ENCODE measurements at regions not wholly inside any gene's neighbourhood (a gene's known extent, or its start where the extent isn't known, plus 50 kb on each side); places are given as distances from the start of the nearest gene placed in this dataset.
"Not testable (repeated sequence)": the region's sequence is repeated elsewhere in the genome, so short reads cannot be mapped to it uniquely, and the experiment has no call there.

DNA sequence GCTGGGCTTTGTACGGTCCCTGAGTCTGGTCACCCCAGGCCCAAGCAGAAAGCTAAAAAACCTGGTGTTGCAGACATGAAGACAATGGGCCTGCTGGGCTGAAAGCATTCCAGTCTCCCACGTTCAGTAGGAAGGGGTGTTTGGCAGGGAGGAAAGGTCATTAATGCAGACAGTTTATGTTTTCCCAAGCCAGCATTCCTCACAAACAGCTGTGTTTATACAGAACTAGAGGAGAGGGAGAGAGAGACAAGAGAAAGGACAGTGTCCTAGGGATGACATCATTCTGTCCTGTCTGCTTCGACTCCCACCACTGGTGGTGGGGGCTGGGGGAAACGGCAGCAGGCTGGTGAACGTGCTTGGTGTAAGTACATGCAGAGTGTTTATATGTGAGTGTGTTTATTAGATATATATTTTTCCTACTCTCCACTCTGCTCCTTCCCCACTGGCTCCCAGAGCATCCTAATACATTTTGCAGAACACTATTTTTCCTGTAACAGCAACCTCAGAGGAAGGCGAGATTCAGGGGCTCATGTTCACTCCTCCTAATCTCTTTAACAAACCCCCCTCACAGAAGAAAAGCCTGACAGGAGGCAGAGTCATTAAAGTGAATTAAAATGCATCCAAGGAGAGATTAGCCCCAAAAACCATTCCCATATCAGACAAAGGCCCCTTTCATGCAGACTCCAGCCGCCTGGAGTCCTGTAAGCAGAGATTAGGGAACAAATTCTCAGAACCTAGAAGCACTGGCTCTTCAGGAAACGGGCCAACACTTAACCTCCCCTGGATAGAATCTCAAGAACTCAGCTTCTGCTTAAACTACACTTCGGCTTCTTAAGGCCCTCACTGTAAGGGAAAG, 380.4 kb downstream of the TNS1 start:
- no peak for DNase-seq

DNA sequence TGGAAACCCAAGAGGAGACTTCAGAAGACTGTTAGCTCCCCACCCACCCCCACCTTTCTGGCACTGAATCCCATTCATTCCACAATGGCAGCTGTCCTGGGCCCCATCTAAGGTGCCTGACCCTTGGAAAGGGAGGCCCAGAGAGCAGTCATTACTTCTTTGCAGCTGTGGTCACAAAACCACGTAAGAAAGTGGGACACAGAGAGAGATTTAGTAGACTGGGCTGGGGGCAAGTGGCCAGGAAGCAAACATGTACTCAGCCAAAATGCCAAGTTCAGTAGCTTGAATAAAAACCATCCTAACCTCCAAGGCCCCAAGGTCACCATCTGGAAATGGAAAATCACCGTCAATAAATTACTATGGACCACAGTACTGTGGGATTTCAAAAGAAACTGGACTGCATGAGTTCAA, 381.4 kb downstream of the TNS1 start:
- DNase-seq, result no peak

DNA sequence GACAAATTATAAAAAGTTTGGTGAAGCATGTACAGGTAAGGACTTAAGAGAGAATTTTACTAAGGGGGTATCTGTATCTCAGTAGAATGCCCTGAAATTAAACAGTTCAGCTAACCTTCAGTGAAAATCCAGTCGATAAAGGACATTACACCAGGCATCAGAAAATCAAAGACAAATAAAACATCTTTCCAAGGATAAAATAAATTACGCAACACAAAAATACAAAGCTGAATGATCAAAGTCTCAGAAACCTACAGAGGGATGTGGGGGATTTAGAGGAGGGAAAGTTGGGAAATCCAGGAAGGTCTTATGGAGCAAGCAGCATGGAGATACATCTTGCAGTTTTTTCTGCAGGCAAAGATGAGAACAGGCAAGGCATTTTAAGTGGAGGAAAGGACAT, 384.1 kb downstream of the TNS1 start:
- DNase-seq, result no peak

DNA sequence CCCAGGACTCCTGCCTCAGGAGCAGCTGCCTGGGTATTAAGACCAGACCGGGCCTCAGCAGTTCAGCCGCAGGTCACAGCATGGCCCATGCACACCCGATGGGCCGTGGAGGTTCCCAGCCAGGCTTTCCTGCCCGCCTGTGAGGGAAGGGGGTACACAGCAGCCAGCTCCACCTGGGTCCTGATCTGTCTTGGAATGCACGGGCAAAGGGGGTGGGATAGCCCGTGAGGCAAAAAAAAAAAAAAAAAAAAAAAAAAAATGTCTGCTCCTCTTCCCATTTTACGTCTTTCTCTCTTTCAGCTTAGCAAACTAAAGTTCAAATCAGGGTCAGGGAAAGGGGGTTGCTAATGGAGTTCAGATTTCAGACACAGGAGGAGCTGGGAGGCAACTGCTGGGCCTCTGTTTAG, 385.2 kb downstream of the TNS1 start:
- no peak for DNase-seq

DNA sequence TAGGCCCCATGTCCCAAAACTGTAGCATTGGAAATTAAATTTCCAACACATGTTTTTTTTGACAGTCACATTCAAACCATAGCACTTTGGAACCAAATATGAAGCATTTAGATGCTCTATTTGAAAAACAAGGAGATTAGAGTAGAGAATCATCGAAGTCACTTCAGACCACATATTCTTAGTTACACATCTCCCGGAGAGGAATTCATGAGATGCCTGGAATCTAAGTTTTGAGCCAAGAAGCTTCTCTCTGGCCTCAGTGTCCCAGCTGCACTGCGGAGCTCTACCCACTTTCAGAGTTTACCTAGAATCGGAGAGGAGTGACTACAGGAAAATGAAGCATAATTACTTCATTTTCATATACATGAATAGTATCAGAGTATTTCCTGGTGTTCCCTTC, 385.9 kb downstream of the TNS1 start:
- no peak for DNase-seq

DNA sequence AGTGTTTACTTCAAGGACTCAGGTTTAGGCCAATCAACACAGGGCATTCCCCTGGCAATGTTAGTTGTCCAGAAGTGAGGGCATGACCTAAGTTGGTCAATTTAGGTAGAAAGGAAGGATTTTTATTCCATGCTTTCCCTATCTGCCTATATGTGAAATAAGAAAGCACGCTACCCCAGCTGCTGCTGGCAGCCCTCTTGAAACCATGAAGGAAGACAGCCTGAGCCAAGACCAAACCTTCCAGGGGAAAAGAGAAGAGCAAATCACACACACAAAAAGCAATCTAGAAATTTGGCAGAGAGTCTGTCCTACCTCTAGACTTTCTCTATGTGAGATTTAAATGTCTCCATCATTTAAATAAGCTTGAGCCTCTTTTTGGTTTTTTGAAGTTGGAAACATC, 387.6 kb downstream of the TNS1 start:
- DNase-seq, result no peak

DNA sequence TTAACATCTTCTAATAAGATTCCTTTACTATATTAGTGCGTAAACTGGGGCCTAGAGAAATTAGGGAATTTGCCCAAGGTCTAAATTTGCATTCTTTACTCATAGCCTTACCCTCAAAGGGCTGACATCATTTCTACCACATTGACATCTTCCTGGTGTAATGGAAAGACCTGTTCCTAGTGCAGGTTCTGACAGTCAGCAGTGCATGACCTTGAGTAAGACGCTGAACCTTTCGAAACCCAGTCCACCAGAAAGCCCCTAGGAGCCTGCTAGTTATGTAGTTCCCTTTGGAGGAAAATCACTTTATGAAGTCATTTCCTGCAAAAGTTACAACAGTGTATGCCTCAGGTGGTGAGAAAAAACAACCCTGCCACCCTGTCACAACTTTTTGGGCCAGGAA, 388.3 kb downstream of the TNS1 start:
- no peak for DNase-seq

DNA sequence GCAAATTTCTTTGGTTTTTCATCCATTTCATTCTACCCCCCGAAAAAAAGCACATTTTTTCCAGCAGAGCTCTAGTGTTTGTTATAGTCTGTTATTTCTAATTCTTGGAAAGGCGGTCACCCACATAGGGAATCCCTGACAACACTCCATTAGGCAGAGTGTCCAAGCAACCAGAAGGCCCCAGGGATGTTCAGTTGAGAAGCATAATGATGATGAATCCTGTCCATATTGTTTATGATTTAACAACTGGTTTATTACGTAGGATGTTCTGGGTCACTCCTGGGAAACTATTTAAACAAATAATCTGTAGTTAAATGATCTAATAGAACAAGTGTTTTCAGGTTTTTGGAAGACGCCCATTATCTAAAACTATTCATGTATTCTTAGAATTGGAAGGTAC, 388.7 kb downstream of the TNS1 start:
- no peak for DNase-seq

DNA sequence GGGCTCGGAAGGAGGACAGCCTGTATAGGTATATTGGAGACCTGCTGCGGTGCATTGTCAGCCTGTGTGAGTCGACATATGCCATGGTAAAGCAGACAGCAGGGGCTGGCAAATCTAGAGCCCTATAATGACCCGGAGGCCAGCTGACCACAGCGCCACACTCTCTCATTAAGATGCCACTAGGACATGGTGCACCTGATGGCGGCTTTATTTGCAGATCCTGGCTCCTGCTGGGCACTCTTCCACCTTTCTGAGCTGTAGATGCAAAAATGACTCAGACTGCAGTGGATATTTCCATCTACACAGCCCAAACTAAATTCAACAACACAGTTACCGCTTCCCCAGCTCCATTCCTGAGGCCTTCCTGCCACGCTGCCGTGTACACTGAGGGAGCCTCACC, 389.9 kb downstream of the TNS1 start:
- no peak for DNase-seq

DNA sequence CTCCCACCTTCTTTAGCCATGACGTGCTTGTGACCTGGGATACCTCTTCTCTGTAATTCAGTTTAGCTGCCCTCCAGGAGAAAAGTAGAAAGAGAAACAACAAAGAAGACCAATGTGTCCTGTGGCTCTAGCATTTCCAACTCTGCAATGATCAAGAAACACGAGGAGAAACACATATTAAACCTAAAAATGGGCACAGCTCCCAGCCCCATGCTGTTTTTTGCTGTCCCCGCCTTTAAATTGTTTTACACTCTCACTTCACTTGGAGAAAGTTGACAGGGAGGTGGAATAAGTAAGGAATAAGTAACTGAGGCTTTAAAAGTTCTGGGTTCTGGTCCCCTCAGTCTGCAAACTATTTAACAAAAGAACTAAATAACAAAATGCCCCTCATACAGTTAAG, 390.6 kb downstream of the TNS1 start:
- no peak for DNase-seq

DNA sequence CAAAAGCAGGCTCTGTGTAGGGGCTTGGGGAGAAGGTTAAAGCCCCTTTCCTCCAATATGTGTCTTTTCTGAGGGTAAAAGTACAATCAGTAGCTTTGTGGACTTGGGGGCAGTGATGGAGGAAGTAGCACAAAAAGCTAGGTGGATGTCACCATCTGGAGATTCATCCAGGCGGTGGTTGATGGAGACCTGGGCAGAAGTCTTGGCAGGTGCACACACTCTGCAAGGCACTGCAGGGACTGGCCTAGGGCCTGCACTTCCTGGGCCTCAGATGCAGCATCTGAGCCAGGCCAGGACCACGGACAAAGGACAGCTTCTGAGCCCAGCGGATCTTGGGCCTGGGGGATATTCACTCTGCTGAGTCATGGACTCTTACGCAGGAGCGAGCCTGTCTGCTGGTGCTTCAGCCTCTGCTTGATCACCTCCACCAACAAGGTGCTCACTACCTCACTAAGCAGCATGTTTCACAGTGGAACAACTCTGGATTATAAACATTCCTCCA, 391.1 kb downstream of the TNS1 start:
- DNase-seq, result no peak

DNA sequence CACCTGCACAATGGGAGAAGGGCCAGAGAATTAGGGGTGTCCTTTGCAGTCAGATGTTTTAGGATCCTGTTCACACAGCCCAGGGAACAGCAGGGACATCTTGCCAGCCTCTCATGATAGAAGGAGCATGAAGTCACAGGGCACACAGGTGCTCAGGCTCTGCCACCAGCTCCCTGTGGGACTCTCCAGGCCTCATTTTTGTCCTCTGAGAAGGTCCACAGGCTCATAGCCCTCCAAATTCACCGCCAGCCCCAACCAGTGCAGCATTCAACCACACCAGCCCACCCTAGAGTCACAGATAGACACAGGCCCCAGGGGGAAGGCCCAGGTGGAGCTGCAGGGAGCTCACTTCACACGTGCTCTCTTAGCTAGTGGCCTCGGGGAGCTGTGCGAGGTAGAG, 391.7 kb downstream of the TNS1 start:
- no peak for DNase-seq

DNA sequence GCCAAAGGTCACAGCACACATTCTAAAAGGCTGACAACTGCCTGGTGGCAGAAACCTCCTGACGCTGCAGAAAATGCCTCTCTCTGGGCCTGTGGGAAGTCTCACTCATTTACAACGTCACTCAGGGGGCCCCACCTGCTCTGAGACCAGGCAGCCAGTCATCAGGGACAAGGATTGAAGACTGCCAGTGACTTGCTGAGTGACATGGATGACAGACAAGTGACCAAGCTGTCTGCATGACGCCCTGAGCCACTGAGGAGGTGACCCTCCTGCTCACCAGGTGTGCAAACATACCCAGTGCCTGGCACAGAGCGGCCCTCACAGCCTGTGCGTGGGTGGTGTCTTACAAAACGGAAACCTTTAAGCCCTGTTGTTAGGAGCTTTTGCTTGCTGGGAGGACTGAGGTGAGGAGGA, 392.4 kb downstream of the TNS1 start:
- peak; percentile 36 to 54 for DNase-seq

DNA sequence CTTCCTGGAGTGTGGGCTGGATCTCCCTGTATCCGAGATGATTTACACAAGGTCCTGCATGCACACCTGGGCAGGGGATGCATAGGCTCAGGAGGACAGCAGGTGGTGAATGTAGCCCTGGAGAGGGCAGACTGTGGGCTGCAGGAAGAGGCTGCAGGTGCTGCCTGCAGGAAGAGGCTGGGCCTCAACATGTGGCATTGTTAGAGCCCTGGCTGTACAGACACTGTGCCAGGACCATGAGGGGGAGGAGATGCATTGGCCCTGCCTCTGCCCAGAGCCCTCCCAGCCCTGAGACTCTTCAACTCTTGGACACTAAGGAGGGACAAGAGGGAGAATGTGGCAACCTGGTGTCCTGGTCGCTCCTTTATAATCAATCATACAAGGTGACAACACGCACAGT, 392.8 kb downstream of the TNS1 start:
- DNase-seq, result peak in 1 of 2 experiments; percentile 34

DNA sequence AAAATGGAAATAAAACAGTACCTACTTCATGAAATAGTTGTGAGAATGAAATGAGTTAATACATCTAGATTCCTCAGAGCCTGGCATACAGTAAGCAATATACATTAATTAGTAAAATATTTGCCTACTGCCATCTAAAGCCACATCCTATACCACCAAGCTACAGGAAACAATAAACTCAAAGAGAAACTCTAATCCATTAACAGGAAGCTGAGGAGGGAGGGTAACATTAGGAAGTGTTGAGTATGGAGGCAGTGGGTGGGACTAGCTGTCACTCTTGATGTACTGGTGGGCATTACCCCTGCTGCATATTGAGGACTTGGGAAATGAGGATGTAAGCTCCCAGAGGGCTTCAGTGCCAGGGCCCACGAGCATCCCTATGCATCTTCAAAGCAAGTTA, 396.5 kb downstream of the TNS1 start:
- no peak for DNase-seq

DNA sequence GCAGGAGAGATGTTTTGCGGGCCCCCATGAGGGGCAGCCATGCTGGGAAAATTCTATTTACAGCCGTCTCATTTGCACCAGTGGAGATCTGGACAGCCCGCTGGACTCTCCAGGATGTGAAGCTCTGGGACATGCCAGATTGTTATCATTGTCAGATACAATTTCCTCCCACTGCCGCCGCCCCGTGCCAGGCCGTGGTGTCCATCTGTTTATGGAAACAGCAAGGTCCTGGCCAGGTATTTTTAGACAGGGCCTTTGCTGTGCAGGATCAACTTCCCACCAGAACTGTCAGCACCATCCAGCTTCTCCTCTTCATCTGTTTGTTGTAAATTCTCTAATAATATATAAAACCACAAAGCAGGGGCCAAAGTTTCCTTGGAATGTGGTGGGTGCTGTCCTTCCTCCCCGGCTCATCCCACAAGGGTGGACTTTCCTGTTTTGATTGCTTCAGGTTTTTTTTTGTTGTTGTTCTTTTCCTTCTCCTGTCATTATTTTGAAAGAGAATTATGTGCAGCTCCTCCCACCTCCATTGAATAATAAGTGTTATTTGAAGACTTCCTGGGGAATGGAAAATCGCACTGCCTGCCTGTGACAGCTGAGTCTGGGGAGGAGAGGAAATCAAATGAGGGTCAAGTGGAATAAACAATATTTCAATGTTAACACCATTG, 398.1 kb downstream of the TNS1 start:
- DNase-seq, result no peak

DNA sequence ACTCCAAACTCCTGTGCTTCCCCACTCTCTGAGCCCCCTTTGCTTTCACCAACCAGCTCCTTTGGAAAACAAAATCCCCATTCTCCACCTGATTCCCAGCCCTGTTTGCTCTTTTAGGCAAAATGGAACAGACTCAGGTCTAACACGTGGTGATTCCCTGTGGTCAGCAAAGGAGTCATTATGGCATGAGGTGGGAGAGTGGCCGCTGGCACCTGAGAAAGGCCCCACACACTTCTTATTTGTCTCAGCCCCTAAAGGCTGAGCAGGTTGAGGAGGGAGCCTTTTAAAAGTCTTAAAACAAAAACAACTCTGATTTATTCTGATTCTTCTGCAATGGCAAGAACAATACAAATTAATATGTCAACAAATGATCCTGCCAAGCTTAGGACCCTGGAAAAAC, 401.2 kb downstream of the TNS1 start:
- no peak for DNase-seq

DNA sequence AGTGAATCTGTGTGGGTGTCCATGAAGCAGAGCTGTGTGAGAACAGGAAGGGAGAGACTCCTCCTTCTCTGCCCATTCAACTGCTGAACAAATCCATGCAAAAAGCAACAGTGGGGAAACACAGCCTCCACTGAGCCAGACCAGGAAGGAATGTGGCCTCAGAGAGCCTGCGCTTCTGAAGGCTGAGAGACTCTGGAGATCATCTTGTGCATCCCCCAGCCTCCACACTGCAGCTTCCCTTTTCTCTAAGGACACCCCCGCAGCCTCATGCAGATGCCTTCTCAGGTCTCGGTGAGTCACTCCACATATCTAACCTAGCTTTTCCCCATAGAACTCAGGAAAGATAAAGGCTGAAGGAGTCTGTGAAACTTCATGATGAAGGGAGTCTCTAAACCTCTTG, 402.9 kb downstream of the TNS1 start:
- DNase-seq, result no peak

DNA sequence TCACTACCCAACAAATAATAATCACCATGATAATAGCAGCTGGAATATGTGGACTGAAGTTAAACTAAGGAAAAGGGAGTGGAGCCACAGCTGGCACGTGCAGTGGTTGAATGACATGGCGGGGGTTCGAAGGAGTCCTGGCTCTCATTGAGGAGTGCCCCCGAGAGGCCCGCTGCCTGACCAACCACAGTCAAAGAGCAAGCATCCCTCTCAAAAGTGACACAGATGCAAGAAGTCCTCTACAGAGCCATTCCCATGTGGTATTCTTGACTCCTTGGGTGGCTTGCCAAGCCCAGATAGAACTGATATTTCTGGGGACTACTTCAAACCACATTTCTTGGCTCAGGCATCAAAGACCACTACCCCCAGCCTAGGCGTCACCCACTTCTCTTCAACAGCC, 405.1 kb downstream of the TNS1 start:
- no peak for DNase-seq

DNA sequence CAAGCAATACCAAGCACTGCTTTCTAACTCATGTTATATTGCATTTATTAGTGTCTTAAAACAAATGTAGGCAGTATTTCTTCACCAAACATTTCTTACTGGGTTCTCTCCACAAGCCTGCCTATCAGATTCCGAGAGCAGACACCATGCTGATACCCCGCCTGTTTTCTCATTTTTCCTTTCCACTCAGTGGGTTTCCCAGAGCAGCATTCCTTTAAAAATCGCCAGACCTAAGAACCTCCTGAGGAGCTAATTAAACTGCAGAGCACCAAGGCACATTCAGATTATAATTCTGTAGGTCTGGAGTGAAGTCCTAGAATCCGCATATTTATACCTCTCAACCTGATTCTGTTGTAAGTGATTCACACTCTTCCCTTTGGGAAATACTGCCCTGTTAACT, 405.6 kb downstream of the TNS1 start:
- no peak for DNase-seq

DNA sequence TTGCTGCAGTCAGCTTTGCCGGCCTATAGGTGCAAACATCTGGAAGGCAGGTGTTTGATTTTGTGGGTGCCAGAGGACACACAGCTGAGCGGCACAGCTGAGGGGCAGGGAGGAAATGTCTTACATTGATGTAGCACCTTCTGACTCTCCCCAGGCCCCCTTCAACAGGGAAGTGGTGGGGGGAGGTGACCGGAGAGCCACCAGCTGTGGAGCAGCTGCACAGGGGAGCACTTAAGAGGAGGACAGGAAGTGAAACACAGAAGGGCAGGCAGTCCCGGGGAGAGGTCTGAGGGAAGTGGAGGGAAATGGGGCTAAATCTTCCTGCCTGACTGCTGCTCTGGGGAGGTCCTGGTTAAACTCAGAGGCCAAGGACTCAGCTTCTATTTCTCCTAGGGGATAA, 409.1 kb downstream of the TNS1 start:
- no peak for DNase-seq

DNA sequence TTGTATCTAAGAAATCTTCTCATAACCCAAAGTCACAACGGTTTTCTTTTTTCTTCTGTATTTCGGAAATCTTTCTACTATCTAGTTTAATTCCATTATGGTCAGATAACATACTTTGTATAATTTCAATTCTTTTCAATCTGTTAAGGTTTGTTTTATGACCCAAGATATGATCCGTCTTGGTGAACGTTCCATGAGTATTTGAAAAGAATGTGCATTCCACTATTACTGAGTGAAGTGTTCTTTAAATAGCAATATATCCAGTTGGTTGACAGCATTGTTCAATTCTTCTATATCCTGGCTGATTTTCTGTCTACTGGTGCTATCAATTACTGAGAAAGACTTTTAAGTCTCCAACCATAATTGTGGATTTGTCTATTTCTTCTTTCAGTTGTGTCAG, 414.5 kb downstream of the TNS1 start:
- DNase-seq, result no peak

DNA sequence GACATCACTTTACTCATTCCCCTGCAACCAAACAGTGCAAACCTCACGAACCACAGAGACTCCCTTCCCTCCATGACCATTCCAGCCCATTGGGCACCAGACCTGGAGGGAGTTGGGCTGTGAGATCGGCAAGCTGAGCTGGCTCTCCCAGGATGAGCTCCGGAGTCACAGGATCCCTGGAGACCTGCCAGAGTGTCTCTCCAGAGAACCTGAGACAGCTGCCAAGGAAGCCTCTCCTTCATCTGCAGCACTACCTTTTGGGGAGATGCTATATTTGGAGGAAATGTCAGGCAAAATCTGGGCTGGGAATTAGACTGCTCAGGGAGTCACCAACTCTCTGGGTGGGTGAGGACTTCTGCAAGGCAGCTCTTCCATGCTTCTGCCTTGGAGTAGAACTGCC, 417.4 kb downstream of the TNS1 start:
- DNase-seq, result no peak

DNA sequence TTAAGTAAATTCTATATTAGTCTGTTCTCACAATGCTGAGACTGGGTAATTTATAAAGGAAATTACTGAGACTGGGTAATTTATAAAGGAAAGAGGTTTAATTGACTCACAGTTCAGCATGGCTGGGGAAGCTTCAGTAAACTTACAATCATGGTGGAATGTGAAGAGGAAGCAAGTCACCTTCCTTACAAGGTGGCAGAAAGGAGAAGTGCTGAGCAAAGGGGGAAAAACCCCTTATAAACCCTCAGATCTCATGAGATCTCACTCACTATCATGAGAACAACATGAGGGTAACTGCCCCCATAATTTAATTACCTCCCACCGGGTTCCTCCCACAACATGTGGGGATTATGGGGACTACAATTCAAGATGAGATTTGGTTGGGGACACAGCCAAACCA, 422.4 kb downstream of the TNS1 start:
- not testable (repeated sequence) for DNase-seq

DNA sequence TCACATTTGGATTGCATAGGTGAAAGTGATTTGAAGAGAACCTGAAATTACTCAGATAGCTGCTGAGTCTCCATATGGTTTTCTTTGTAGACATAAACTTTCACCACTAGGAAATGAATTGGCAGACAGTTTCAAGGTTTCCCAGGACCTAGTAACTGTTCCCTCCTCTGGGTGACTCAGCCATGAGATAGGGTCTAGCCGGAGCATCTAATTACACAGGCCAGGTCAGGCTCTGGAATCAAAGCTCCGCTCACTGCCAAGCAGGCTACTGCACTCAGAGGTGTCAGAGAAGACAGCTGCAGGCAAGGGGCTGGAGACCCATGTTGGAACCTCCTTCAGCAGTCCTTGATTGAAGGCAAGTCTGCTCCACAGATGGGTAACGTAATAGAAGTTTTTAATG, 429.2 kb downstream of the TNS1 start:
- DNase-seq, result no peak
